ENCODE measurements at regions not wholly inside any gene's neighbourhood (a gene's known extent, or its start where the extent isn't known, plus 50 kb on each side); places are given as distances from the start of the nearest gene placed in this dataset.

DNA sequence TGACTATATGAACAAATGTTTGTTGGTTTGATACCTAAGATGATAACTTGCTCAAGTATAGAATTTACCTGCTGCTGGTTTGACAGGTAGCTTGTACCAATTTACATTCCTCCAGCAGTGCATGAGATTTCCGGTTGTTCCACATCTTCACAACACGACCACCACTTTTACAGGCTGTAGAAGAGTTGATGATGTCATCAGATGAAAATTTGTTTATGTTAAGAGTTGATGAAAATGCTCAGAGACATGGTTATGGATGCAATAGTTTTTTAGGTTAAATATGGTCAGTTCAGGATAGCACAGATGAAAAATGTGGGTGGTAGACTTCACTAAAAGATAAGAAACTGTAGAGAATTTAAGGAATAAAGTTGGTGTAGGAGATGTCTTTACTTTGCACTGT, 468.3 kb downstream of the PCDH18 start:
- no peak for FAIRE-seq

GRCh38 chr4:137043184-137043583, 489.1 kb downstream of the PCDH18 start:
- no peak for FAIRE-seq

- no peak for FAIRE-seq
These were observed 492.9 kb downstream of the PCDH18 start for GRCh38 chr4:137039370-137039769.

DNA sequence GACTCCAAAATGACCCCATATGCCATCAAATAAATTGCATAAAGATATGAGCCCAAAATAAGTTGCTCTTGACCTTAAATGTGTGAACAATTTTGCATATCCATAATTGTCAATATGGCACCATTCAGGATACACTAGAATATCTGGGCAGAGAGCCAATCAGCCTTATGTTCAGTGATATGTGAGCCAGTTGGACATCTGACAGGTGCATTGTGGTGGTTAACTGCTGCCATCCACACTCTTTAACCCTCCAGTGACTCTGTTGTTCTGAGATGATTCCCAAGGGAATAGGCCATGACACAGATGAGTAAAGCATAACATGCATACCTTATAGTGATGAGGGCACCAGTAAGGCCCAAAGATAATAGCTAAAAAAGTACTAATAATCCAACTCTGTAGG, 500.1 kb downstream of the PCDH18 start:
- FAIRE-seq = no peak

DNA sequence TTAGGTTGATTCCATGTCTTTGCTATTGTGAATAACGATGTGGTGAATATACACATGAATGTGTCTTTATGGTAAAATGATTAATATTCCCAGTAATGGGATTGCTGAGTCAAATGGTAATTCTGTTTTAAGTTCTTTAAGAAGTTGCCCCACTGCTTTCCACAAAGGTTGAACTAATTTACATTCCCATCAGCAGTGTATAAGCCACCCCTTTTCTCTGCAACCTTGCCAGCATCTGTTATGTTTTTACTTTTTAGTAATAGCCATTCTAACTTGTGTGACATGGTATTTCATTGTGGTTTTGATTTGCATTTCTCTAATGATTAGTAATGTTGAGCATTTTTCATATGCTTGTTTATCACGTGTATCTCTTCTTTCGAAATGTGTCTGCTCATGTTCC, 503.3 kb downstream of the PCDH18 start:
- no peak for FAIRE-seq

GRCh38 chr4:137025484-137026059, 506.7 kb downstream of the PCDH18 start:
- no peak for FAIRE-seq

DNA sequence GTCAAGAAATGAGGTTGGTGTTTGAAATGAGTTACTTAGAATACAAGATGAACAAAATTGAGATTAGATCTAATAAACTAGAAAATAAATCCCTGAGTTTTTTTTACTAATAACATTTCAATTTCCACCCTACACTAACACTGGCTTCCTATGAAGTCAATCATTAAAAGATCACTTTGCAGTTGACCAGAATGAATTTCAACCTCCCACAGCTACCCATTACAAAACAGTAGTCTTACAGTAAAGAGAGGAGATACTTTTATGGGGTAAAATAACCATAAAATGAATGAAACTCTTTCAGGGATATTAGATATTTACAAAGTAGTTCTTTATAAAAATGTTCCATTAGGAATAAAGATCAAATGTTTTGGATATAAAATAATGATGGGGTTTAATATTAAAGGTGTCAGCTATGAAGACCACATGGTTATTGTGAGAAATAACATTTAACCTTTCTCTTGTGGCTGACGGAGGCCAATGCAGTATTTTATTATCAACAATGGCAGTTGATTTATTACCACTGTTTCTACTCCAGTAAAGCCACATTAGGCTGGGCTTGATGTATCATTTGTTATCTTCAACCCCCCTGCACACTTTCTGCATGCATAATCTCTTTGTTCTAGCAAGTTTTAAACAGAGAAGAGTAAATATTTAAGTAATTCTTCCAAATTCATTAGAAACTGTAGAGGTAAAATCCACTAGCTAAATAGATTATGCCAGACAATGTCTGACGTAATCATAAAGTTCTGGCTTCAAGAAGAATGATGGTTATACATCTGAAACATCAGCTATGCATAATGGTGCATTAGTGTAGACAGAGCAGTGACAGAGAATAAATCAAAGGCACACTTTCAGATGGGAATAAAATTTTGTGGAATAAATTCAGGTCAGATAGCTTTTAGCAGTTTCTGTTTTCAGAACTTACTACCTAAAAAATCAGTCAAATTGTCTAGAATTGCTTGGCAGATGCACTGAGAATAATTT, 516.6 kb downstream of the PCDH18 start:
- FAIRE-seq = no peak

- no peak for FAIRE-seq
These were observed 531.9 kb downstream of the PCDH18 start for GRCh38 chr4:137000432-137000831.

GRCh38 chr4:136992032-136992431, 540.3 kb downstream of the PCDH18 start:
- FAIRE-seq = no peak

- no peak for FAIRE-seq
These were observed 546.6 kb downstream of the PCDH18 start for GRCh38 chr4:136985683-136986082.

DNA sequence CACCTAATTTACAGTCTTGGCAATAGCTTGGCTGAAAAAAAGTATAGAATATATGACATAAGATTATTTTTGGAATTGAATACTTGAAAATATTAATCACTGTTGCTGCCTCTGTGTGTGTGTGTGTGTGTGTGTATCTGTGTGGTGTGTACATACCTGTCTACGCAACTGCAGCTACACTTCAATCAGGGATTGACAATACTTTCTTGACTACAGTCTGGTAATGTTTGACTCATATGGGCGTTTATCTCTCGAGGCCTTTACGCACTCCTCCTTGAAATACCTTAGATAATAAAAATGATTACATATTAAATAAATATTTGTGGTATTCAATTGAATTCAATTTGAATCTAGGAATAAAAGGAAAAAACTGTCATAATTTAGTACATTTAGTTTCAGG, 565.2 kb downstream of the PCDH18 start:
- FAIRE-seq = no peak

DNA sequence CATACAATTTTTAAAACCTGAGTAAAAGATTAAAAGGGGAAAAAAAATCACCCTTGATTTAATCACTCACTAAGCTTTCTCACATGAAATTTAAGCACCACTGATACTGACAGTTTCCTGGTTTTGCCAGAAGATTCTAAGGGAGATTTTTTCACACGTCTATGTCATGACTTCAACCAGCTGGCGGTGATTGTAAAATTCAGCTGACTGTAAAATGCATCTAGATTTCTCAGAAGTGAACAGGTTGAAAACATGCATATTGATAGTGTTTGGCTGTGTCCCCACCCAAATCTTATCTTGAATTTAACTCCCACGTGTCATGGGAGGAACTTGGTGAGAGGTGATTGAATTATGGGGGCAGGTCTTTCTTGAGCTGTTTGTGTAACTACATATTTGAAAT, 566.8 kb downstream of the PCDH18 start:
- FAIRE-seq = no peak

GRCh38 chr4:136962868-136963267, 569.4 kb downstream of the PCDH18 start:
- no peak for FAIRE-seq

DNA sequence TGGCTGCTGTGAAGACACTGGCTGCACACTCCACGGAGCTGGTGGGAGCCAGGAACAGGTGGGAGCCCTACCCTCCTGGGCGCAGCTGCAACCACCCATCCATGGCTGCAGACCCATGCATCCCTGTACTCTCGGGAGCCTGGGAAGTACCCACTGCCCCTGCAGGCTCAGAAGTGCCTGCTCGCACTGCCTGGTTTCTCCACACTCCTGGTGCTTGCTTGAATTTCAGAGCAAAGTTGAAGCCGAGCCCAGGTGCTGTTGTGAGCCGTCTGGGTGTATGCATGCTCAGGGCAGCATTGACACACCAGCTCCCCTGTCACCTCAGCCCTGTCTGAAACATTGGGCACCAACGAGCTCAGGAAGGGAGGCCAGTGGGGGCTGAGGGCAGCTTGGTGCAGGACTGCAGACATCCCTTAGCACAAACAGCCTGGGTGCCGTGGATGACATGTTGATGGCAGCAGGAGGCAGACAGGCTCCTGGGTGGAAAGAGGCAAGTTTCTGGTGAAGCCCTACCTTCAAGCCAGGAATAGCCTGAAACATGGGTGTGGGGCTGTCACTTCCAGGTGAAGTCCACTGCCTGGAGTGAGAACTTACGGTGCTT, 585.9 kb downstream of the PCDH18 start:
- FAIRE-seq = no peak

DNA sequence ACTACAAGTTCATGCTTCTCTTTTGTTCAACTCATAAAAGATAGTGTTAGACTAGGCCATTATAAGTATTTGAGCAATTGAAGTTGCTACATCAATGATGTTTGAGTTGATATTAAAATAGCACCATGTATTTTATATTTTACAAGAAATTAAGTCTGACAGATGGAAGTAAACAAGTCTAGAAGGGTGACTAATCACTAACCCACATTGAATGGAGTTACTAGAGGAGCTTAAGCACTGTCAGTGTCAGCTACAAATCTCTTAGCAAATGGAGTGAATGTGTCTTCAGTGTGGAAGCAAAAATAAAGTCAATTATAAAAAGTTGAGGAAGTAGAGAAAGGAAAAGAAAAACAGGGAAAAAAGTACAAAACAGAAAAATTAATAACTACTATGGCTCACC, 592.5 kb downstream of the PCDH18 start:
- no peak for FAIRE-seq

- FAIRE-seq = no peak
These were observed 596.4 kb downstream of the PCDH18 start for GRCh38 chr4:136935871-136936270.

- no peak for FAIRE-seq
These were observed 597.0 kb downstream of the PCDH18 start for GRCh38 chr4:136935305-136935704.

GRCh38 chr4:136934601-136935000, 597.7 kb downstream of the PCDH18 start:
- FAIRE-seq = no peak

DNA sequence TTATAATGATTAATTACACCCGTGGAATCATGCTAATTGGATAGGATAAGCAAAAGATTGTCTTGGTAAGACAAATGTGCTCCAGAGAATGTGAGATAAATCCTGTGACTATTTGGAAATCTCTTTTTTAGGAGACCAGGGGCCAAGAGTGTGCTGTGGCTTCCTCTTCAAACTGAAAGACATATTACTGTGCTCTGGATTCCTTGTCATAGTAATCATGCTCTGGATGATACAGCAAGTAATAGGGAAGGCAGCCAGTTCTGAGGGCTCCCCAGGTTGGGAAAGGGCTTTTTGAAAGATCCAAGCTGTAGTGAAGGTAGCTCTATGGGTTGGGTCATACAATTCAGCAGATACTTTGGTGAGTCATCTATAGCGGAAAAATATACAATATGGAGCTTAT, 600.5 kb downstream of the PCDH18 start:
- FAIRE-seq = no peak

DNA sequence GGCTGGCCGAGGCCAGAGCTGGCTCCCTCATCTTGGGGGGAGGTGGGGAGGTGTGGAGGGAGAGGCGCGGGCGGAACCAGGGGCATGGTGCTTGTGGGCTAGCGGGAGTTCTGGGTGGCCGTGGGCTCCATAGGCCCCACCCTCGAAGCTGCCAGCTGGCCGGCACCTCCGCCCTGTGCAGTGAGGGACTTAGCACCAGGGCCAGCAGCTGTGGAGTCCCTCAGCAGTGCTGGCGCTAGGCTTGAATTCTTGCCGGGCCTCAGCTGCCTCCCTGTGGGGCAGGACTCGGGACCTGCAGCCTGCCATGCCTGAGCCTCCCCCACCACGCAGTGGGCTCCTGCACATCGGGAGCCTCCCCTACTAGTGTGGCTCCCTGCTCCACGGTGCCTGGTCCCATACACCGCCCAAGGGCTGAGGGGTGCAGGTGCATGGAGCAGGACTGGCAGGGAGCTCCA, 603.3 kb downstream of the PCDH18 start:
- no peak for FAIRE-seq

GRCh38 chr4:136927172-136927571, 605.1 kb downstream of the PCDH18 start:
- FAIRE-seq = no peak

DNA sequence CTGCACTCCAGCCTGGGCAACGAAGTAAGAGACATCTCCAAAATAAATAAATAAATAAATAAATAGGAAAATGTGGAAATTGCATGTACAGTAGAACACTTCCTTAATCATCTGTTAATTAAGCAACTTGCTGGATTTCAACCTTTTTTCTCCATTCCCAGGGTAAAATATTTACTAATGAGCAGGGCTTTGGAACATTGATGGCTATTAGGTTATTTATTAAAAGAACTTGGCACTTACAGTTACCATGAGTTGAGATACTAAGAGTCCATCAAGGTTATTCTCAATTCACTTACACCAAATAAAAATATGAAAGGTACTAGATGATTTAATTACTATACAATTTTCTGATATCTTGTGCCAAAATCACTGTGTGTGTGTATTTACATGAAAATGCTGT, 607.1 kb downstream of the PCDH18 start:
- FAIRE-seq = no peak

- no peak for FAIRE-seq
These were observed 610.2 kb downstream of the PCDH18 start for GRCh38 chr4:136922066-136922465.
